Colonic mucosa (tissue), 4 donors: ENCODE measurements at regions not wholly inside any gene's neighbourhood (a gene's known extent, or its start where the extent isn't known, plus 50 kb on each side); places are given as distances from the start of the nearest gene placed in this dataset.

Experiments used
- DNase-seq: peaks from one replicate; pipeline ENCODE4 v3.0.0-alpha.2; 2020
- H3K27ac ChIP-seq: fragments of 200-600 bp; one replicate; pipeline ENCODE4 v1.8.0; 2021
- H3K27me3 ChIP-seq: fragments of 200-600 bp; one replicate; pipeline ENCODE4 v1.8.0; 2021
- H3K36me3 ChIP-seq: fragments of 200-600 bp; one replicate; pipeline ENCODE4 v1.8.0; 2021
- H3K4me1 ChIP-seq: fragments of 200-600 bp; one replicate; pipeline ENCODE4 v1.8.0; 2021; ENCODE audit warnings: mild to moderate bottlenecking
- H3K4me3 ChIP-seq: fragments of 200-600 bp; one replicate; pipeline ENCODE4 v1.8.0; 2021
- H3K9ac ChIP-seq, 2 donors: one replicate each; pipeline ENCODE4 v1.7.0; 2013; ENCODE audit warnings: control low read depth in 2 of 2, low read depth in 2 of 2, low read length in 2 of 2
- H3K9me3 ChIP-seq: fragments of 200-600 bp; one replicate; pipeline ENCODE4 v1.8.0; 2021
- CTCF ChIP-seq: fragments of 200-600 bp; IDR thresholded peaks from one replicate; pipeline ENCODE4 v1.8.0; 2022; ENCODE audit warnings: antibody characterized with exemption, mild to moderate bottlenecking
- intact Hi-C: fragments of 100-400 bp; cut with DNase I; formaldehyde crosslinking; loops from one replicate; pipeline ENCODE4 v1.14.1; 2022
- donor health status: healthy.
- donor health status: DM: no; HTN: no; CAD: no.
- donor health status: DM: no; HTN: no; CAD: no.

- H3K9me3 ChIP-seq, result no peaks in the 10 kb centered on the region
- TF ChIP-seq CTCF, result no peak
- intact Hi-C loops, result no loop called here
- H3K4me1 ChIP-seq, result no peaks in the 10 kb centered on the region
- H3K4me3 ChIP-seq, result no peak overlapping the region
- H3K27ac ChIP-seq, result no peak overlapping the region
- H3K36me3 ChIP-seq, result no peaks in the 10 kb centered on the region
- DNase-seq, result no peak
- no peak overlapping the region for H3K9ac ChIP-seq
- no peaks in the 10 kb centered on the region for H3K27me3 ChIP-seq
Observed at GRCh38 chr20:16968099-16968498, 219.9 kb downstream of the OTOR start.

- no peak overlapping the region for H3K27ac ChIP-seq
Observed at GRCh38 chr20:16970776-16971175, 222.6 kb downstream of the OTOR start.

GRCh38 chr20:16974080-16974854, 226.1 kb downstream of the OTOR start:
- TF ChIP-seq CTCF, result no peak
- no peak overlapping the region for H3K4me3 ChIP-seq
- no peaks in the 10 kb centered on the region for H3K9me3 ChIP-seq
- intact Hi-C loops, result no loop called here
- no peaks in the 10 kb centered on the region for H3K4me1 ChIP-seq
- no peak for DNase-seq
- no peaks in the 10 kb centered on the region for H3K27me3 ChIP-seq
- H3K27ac ChIP-seq, result no peak overlapping the region
- H3K36me3 ChIP-seq, result no peaks in the 10 kb centered on the region
- H3K9ac ChIP-seq, result no peak overlapping the region

More at GRCh38 chr20:16970776-16971175, 222.6 kb downstream of the OTOR start:
- DNase-seq, result no peak
- no peak for TF ChIP-seq CTCF
- Histone ChIP-seq H3K4me3 (no peak overlapping the region), H3K9me3 (no peaks in the 10 kb centered on the region), H3K36me3 (no peaks in the 10 kb centered on the region), H3K27me3 (no peaks in the 10 kb centered on the region), H3K9ac (no peak overlapping the region), H3K4me1 (no peaks in the 10 kb centered on the region)
- intact Hi-C loops, result no loop called here

- Histone ChIP-seq H3K36me3 (no peaks in the 10 kb centered on the region), H3K27ac (no peak overlapping the region), H3K4me1 (no peaks in the 10 kb centered on the region), H3K4me3 (no peak overlapping the region), H3K9ac (no peak overlapping the region), H3K27me3 (no peaks in the 10 kb centered on the region), H3K9me3 (no peaks in the 10 kb centered on the region)
- intact Hi-C loops, result no loop called here
- no peak for DNase-seq
- no peak for TF ChIP-seq CTCF
Observed at GRCh38 chr20:16974855-16975162, 226.7 kb downstream of the OTOR start.

- Histone ChIP-seq H3K27me3 (no peaks in the 10 kb centered on the region), H3K4me3 (no peak overlapping the region), H3K4me1 (no peaks in the 10 kb centered on the region), H3K36me3 (no peaks in the 10 kb centered on the region), H3K27ac (no peak overlapping the region), H3K9me3 (no peaks in the 10 kb centered on the region), H3K9ac (no peak overlapping the region)
- no peak for DNase-seq
- intact Hi-C loops, result no loop called here
- TF ChIP-seq CTCF, result no peak
Observed at GRCh38 chr20:16975682-16976081, 227.5 kb downstream of the OTOR start.
